Lower leg skin (tissue), 4 donors: ENCODE measurements at regions not wholly inside any gene's neighbourhood (a gene's known extent, or its start where the extent isn't known, plus 50 kb on each side); places are given as distances from the start of the nearest gene placed in this dataset.

ENCODE experiments used
- DNase-seq, 2 donors: peaks; one replicate each; pipeline ENCODE4 v3.0.0-alpha.2; 2019; ENCODE audit warnings: low spot score in 2 of 2
- H3K4me3 ChIP-seq: fragments of 200-600 bp; sonication (generic); 2 replicates; pipeline ENCODE4 v1.5.1; 2017; ENCODE audit warnings: mild to moderate bottlenecking, low read depth; ENCODE audit not compliant: poor library complexity, severe bottlenecking
- POLR2A ChIP-seq, 2 donors: fragments of 450-650 bp; IDR thresholded peaks; one replicate each; pipeline ENCODE4 v1.6.1; 2016 to 2017; ENCODE audit warnings: antibody characterized with exemption in 2 of 2, mild to moderate bottlenecking in 1 of 2, moderate library complexity in 1 of 2
- WGBS, 2 donors: methylation state at CpG; one replicate each; pipeline ENCODE4 v1.1.5; 2018; 5-methylcytosine and 5-hydroxymethylcytosine counted together
- intact Hi-C: fragments of 100-400 bp; cut with DNase I; formaldehyde crosslinking; loops from one replicate; pipeline ENCODE4 v1.15.0; 2023; ENCODE audit warnings: low total_unique reads
- TF ChIP-seq, protein P1 (sequence below), 3 donors: fragments of 450-650 bp; IDR thresholded peaks; one replicate each; pipeline ENCODE4 v1.5.1; 2016; ENCODE audit warnings: antibody characterized with exemption in 3 of 3, mild to moderate bottlenecking in 3 of 3, moderate library complexity in 2 of 3

DNA sequence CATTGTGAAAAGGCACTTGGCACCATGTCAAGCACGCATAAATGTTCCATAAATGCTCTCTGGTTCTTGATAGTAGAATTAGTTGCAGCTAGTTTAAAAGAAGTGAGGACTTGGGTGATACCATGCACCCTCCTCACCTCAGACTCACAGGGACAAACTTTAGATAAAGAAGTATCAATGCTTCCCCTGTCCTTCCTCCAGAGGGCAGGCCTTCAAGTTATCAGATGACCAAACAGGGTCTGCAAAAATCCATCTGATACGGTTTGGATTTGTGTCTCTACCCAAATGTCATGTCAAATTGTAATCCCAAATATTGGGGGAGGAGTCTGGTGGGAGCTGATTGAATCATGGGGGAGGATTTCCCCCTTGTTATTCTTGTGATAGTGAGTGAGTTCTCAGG lies 54.1 kb downstream of the C1QL2 start:
- WGBS, 2 donors = 27 to 38% methylated on average over 2 of the region's 2 CpGs
- DNase-seq = no peak
- no peak overlapping the region for H3K4me3 ChIP-seq
- TF ChIP-seq, protein P1, sequence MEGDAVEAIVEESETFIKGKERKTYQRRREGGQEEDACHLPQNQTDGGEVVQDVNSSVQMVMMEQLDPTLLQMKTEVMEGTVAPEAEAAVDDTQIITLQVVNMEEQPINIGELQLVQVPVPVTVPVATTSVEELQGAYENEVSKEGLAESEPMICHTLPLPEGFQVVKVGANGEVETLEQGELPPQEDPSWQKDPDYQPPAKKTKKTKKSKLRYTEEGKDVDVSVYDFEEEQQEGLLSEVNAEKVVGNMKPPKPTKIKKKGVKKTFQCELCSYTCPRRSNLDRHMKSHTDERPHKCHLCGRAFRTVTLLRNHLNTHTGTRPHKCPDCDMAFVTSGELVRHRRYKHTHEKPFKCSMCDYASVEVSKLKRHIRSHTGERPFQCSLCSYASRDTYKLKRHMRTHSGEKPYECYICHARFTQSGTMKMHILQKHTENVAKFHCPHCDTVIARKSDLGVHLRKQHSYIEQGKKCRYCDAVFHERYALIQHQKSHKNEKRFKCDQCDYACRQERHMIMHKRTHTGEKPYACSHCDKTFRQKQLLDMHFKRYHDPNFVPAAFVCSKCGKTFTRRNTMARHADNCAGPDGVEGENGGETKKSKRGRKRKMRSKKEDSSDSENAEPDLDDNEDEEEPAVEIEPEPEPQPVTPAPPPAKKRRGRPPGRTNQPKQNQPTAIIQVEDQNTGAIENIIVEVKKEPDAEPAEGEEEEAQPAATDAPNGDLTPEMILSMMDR (IDR thresholded peaks at IDR 0.05) = no peak
- no peak for TF ChIP-seq POLR2A (IDR thresholded peaks at IDR 0.05)
- intact Hi-C loops = no loop called here

DNA sequence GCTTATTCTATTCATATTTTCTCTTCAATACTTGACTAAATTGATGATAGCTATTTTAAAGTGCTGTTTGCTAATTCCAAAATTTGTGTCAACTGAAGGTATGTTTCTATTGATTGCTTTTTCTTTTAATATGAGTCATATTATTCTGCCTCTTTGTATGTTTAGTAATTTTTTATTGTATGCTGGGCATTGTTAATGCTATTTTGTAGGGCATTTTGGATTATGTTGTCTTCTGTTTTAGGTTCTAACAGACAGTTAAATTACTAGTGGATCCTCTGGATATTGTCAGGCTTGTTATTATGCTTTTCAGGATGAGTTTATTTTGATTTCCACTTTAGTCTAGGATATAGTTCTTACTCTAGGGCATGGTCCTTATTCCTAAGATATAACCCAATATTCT lies 55.6 kb downstream of the C1QL2 start:
- TF ChIP-seq POLR2A (IDR thresholded peaks at IDR 0.05) = no peak
- TF ChIP-seq, protein P1 (IDR thresholded peaks at IDR 0.05) = no peak
- DNase-seq = no peak
- intact Hi-C loops = no loop called here
- H3K4me3 ChIP-seq = no peak overlapping the region

DNA sequence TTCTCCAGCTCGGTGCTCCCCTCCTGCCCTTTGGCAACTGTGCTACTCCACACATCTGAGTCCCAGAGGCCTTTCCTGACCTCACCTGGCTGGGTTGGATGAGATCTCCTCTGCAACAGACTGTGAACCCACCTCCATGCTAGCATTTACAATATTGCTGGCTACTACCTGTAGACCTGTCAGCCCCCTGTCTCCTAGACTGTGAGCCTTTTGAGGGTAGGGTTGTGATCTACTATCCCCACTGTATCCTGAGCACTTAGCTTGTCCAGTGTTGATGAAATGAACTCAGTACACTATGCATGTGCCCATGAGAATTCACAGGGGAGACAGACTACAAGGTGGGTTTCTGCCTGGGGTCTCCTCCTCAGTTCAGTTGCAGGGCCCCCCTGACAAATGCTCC lies 70.1 kb downstream of the C1QL2 start:
- intact Hi-C loops = no loop called here
- WGBS, 2 donors = 65 to 90% methylated on average over 1 of the region's 1 CpG
- DNase-seq = no peak
- no peak for TF ChIP-seq POLR2A (IDR thresholded peaks at IDR 0.05)
- TF ChIP-seq, protein P1 (IDR thresholded peaks at IDR 0.05) = no peak
- H3K4me3 ChIP-seq = no peak overlapping the region

DNA sequence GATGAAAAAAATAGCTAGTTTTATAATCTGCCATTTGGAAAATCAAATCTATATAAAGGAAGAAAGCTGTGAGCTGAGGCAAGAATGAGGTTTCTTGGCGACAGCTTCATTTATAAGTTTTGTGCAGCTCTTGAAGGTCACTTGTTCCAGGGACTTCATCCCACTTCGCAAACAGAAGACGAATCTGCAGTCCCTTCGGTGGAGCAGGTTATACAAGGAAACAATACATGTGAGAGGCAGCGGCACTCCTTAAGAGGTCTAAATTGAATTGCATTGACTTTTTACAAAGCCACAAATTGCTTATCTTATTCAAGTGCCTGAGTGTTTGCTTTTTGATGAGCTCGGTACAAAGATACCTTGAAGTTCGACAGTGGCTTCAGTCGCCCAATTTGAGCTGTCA lies 72.2 kb downstream of the C1QL2 start:
- intact Hi-C loops = no loop called here
- no peak overlapping the region for H3K4me3 ChIP-seq
- WGBS, 2 donors = 78 to 86% methylated on average over 8 of the region's 8 CpGs
- no peak for TF ChIP-seq POLR2A (IDR thresholded peaks at IDR 0.05)
- TF ChIP-seq, protein P1 (IDR thresholded peaks at IDR 0.05) = no peak
- DNase-seq = no peak

DNA sequence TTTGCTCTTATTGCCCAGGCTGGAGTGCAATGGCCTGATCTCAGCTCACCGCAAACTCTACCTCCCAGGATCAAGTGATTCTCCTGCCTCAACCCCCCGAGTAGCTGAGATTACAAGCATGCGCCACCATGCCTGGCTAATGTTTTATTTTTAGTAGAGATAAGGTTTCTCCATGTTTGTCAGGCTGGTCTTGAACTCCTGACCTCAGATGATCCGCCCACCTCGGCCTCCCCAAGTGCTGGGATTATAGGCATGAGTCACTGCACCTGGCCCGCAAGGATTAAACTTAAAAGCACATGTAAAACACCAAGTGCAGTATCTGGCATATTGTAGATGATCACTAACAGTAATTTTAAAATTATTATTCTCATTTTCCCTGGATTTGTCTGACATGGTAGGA lies 72.9 kb downstream of the C1QL2 start:
- H3K4me3 ChIP-seq = no peak overlapping the region
- DNase-seq = no peak
- TF ChIP-seq POLR2A (IDR thresholded peaks at IDR 0.05) = no peak
- TF ChIP-seq, protein P1 (IDR thresholded peaks at IDR 0.05) = no peak
- 65 to 68% methylated on average over 6 of the region's 6 CpGs for WGBS, 2 donors
- intact Hi-C loops = loop anchor here (1.0 kb wide), 1 partner anchor 42 kb away; no protein-coding TSS in a partner anchor

DNA sequence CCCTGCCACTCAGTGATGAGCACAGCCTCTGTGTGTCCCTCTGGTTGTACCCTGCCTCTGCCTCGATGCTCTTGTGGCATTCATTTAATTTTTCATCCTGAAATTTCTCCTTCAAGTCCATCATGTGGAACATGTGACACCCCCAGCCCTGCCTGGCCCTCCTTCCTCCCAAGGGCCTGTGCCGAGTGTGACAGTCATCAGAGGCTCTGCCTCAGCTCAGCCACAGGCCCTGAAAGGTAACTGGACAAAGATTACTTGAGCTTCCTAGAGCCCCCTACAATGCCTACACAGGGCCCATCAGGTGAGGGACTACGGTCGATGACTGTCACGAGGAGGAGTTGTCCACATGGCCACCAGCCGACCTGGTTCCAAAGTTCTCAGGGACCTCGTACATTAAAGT lies 75.1 kb downstream of the C1QL2 start:
- no peak overlapping the region for H3K4me3 ChIP-seq
- WGBS, 2 donors = 87 to 91% methylated on average over 7 of the region's 7 CpGs
- DNase-seq = no peak
- TF ChIP-seq, protein P1 (IDR thresholded peaks at IDR 0.05) = no peak
- no peak for TF ChIP-seq POLR2A (IDR thresholded peaks at IDR 0.05)
- intact Hi-C loops = no loop called here
